GM12878 (cell line): ENCODE measurements at regions not wholly inside any gene's neighbourhood (a gene's known extent, or its start where the extent isn't known, plus 50 kb on each side); places are given as distances from the start of the nearest gene placed in this dataset.

Experiments
- ATAC-seq: fragments of 200-7000 bp; cut with Tn5 transposase; 3 replicates; pipeline ENCODE4 v1.9.1; 2020; ENCODE audit warnings: mild to moderate bottlenecking, moderate library complexity
- BruUV-seq: library from RNA; stranded (reverse); fragments of 400-500 nt; replicated peaks from 2 replicates; lab custom pipeline; 2021; lab: Mats Ljungman, UMichigan
- CTCF ChIA-PET: fragments of 300-600 bp; sonication (Branson Sonifier 250); formaldehyde crosslinking; extraction: SDS; loops from one replicate; lab custom pipeline; 2021; ENCODE audit warnings: inconsistent platforms; lab: Yijun Ruan, JAX
- POLR2A ChIA-PET: fragments of 350-600 bp; formaldehyde crosslinking; extraction: SDS; loops from one replicate; lab custom pipeline; 2021; ENCODE audit warnings: inconsistent platforms; lab: Charles Lee
- RAD21 ChIA-PET: fragments of 300-600 bp; sonication (Branson Sonifier 250); formaldehyde crosslinking; loops from one replicate; lab custom pipeline; 2023; ENCODE audit warnings: antibody characterized with exemption; ENCODE audit not compliant: unreplicated experiment; lab: Charles Lee
- SMC1A ChIA-PET: fragments of 300-600 bp; sonication (Branson Sonifier 250); formaldehyde crosslinking; loops from one replicate; lab custom pipeline; 2023; ENCODE audit not compliant: unreplicated experiment, uncharacterized antibody; lab: Charles Lee
- DNase-seq: peaks from one replicate; pipeline ENCODE4 v3.0.0-alpha.2; 2011; ENCODE audit warnings: low read depth, low spot score
- FAIRE-seq: peaks from 3 replicates; lab custom pipeline; 2011; peaks lifted over from hg19 to GRCh38; lab: Jason Lieb, UNC
- H2AFZ ChIP-seq: 2 replicates; pipeline ENCODE4 v1.6.0; 2011; ENCODE audit warnings: low read depth, low read length, control low read depth; ENCODE audit not compliant: control insufficient read depth
- H3K27ac ChIP-seq: 2 replicates; pipeline ENCODE4 v1.5.1; 2011; ENCODE audit warnings: control low read depth; ENCODE audit not compliant: control insufficient read depth, insufficient read depth
- H3K27me3 ChIP-seq, 2 experiments: replicated peaks in 1 of 2; 2 replicates each; pipeline versions ENCODE4 v1.6.0 to v1.6.1; 2011; ENCODE audit warnings: low read length in 1 of 2; ENCODE audit not compliant: control insufficient read depth in 2 of 2, insufficient read depth in 2 of 2
- H3K36me3 ChIP-seq, 2 experiments: 2 replicates each; pipeline ENCODE4 v1.5.1; 2011; ENCODE audit warnings: low read length in 1 of 2; ENCODE audit not compliant: control insufficient read depth in 2 of 2, insufficient read depth in 2 of 2
- H3K4me1 ChIP-seq: 2 replicates; pipeline ENCODE4 v1.6.1; 2011; ENCODE audit warnings: mild to moderate bottlenecking, low read length, moderate library complexity, mixed read lengths; ENCODE audit not compliant: control insufficient read depth, insufficient read depth
- H3K4me2 ChIP-seq: 2 replicates; pipeline ENCODE4 v1.6.0; 2011; ENCODE audit warnings: control low read depth; ENCODE audit not compliant: control insufficient read depth, insufficient read depth
- H3K4me3 ChIP-seq: fragments of 200-600 bp; sonication (generic); 2 replicates; pipeline ENCODE4 v1.5.1; 2016
- H3K79me2 ChIP-seq: 2 replicates; pipeline ENCODE4 v1.6.0; 2011; ENCODE audit warnings: low read length; ENCODE audit not compliant: control insufficient read depth, insufficient read depth
- H3K9ac ChIP-seq: 2 replicates; pipeline ENCODE4 v1.8.0; 2011; ENCODE audit warnings: low read length, control low read depth, mixed read lengths; ENCODE audit not compliant: control insufficient read depth, insufficient read depth
- H3K9me3 ChIP-seq: replicated peaks from 3 replicates; pipeline ENCODE4 v1.5.1; 2011; ENCODE audit warnings: mild to moderate bottlenecking, low read length; ENCODE audit not compliant: control insufficient read depth, insufficient read depth
- H4K20me1 ChIP-seq: 2 replicates; pipeline ENCODE4 v1.6.0; 2011; ENCODE audit not compliant: control insufficient read depth, insufficient read depth
- BRCA1 ChIP-seq: IDR thresholded peaks from 2 replicates; pipeline ENCODE4 v1.6.1; 2011; ENCODE audit warnings: low read depth, low read length, improper control_type of control experiment
- CBX5 ChIP-seq: sonication (generic); IDR thresholded peaks from 2 replicates; pipeline ENCODE4 v1.6.1; 2016; ENCODE audit warnings: low read depth, moderate library complexity, mild to moderate bottlenecking, inconsistent platforms
- EED ChIP-seq: sonication (generic); IDR thresholded peaks from 2 replicates; pipeline ENCODE4 v1.6.1; 2016; ENCODE audit warnings: antibody characterized with exemption, low read depth
- KAT2A ChIP-seq: conservative IDR thresholded peaks from 2 replicates; pipeline ENCODE4 v1.6.1; 2011; ENCODE audit warnings: low read depth, low read length; ENCODE audit not compliant: control insufficient read depth
- MLLT1 ChIP-seq: fragments of 450-650 bp; IDR thresholded peaks from 2 replicates; pipeline ENCODE4 v1.6.1; 2016; ENCODE audit warnings: mild to moderate bottlenecking
- TCF3 ChIP-seq: IDR thresholded peaks from 2 replicates; pipeline ENCODE4 v1.6.1; 2012; ENCODE audit warnings: low read depth, mild to moderate bottlenecking, low read length, borderline replicate concordance; ENCODE audit not compliant: insufficient read depth
- WGBS: methylation state at CpG from one replicate; pipeline ENCODE4 v1.1.6; 2016; ENCODE audit warnings: low lambda C conversion rate; ENCODE audit not compliant: insufficient replicate concordance, insufficient coverage; ENCODE audit errors: missing lambda C conversion rate; 5-methylcytosine and 5-hydroxymethylcytosine counted together
- in situ Hi-C: fragments of 300-500 bp; cut with MboI; formaldehyde crosslinking; loops from 9 replicates; pipeline ENCODE4 v1.14.3; 2018; ENCODE audit warnings: mixed read lengths
- intact Hi-C: fragments of 100-400 bp; cut with micrococcal nuclease; formaldehyde crosslinking; loops from one replicate; pipeline ENCODE4 v1.14.2; 2022; ENCODE audit not compliant: unreplicated experiment

GRCh38 chr4:123824524-123824923, 427.9 kb downstream of the SPRY1 start:
- RAD21 ChIA-PET: no interaction called here
- BruUV-seq: no TSS peak
- SMC1A ChIA-PET: no interaction called here
- TF ChIP-seq TCF3 (no peak), CBX5 (no peak), EED (no peak), BRCA1 (no peak), MLLT1 (no peak), KAT2A (no peak)
- Histone ChIP-seq H3K27me3 (no peaks in the 10 kb centered on the region; a peak in 1 of 4 replicates), H3K4me2 (no peak overlapping the region), H3K27ac (no peak overlapping the region), H3K4me1 (no peaks in the 10 kb centered on the region), H3K4me3 (no peak overlapping the region), H2AFZ (no peak overlapping the region), H3K9ac (no peak overlapping the region), H3K36me3 (no peaks in the 10 kb centered on the region), H3K79me2 (no peaks in the 10 kb centered on the region), H4K20me1 (no peaks in the 10 kb centered on the region), H3K9me3 (no peaks in the 10 kb centered on the region)
- intact Hi-C loops (no loop called here), in situ Hi-C loops (no loop called here)
- DNase-seq (no peak), ATAC-seq (no peak), FAIRE-seq (no peak)
- POLR2A ChIA-PET: no interaction called here
- CTCF ChIA-PET: interaction anchor here (0.9 to 1.7 kb wide), 2 partner anchors 12 to 17 kb away, joined by 3 to 4 read pairs; no protein-coding TSS in a partner anchor
- 70% methylated on average over 1 of the region's 1 CpG for WGBS
